ENCODE measurements at regions not wholly inside any gene's neighbourhood (a gene's known extent, or its start where the extent isn't known, plus 50 kb on each side); places are given as distances from the start of the nearest gene placed in this dataset.

DNA sequence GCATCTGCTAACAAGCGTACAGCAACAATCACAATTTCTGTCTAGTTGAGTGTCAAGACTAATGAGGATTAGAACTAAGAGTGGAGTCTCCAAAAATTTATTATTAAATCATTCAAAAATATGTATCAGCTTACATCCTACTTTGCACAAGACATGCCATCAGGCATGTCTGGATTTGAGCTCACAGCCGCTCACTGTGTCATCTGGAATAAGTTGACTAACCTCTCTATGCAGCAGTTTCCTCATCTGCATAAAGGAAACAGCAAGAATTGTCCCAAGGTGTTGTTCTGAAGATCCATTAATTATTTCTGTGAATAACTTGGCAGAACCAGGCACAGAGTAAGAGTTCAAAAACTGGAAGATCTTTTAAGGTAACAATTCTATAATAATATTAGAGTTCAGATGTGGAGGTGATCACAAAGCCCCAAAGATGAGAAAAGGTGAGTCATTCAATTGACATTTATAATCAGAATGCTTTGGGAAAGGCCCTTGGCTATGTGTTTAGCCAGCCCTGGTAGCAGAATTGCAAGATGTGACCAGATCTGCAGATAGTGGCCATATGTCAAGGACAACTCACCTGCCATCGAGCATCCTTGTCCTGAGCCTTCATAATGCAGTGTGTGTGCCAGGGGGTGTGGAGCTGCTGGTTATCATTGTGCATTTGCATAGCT lies 264.0 kb downstream of the FOXA2 start:
- in situ Hi-C loops (cut with HindIII; ENCODE audit: extremely low pct_ligation_motif_present, low pct_unique_long_range_greater_than_20kb) = no loop called here
- no peaks in the 10 kb centered on the region for H4K20me1 ChIP-seq (ENCODE audit: insufficient read depth, low read length)
- no peak for TF ChIP-seq GTF2F1 (IDR thresholded peaks at IDR 0.05; ENCODE audit: low read length)
- TF ChIP-seq U2AF2 (IDR thresholded peaks at IDR 0.05; ENCODE audit: low read depth, low read length) = no peak
- TF ChIP-seq, protein P1, sequence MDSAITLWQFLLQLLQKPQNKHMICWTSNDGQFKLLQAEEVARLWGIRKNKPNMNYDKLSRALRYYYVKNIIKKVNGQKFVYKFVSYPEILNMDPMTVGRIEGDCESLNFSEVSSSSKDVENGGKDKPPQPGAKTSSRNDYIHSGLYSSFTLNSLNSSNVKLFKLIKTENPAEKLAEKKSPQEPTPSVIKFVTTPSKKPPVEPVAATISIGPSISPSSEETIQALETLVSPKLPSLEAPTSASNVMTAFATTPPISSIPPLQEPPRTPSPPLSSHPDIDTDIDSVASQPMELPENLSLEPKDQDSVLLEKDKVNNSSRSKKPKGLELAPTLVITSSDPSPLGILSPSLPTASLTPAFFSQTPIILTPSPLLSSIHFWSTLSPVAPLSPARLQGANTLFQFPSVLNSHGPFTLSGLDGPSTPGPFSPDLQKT (CRISPR knock-in tag; IDR thresholded peaks at IDR 0.05; ENCODE audit: borderline replicate concordance) = no peak
- TF ChIP-seq, protein P2, sequence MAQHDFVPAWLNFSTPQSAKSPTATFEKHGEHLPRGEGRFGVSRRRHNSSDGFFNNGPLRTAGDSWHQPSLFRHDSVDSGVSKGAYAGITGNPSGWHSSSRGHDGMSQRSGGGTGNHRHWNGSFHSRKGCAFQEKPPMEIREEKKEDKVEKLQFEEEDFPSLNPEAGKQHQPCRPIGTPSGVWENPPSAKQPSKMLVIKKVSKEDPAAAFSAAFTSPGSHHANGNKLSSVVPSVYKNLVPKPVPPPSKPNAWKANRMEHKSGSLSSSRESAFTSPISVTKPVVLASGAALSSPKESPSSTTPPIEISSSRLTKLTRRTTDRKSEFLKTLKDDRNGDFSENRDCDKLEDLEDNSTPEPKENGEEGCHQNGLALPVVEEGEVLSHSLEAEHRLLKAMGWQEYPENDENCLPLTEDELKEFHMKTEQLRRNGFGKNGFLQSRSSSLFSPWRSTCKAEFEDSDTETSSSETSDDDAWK (CRISPR knock-in tag; IDR thresholded peaks at IDR 0.05) = no peak
- no peak for TF ChIP-seq ZNF337 (CRISPR knock-in tag; IDR thresholded peaks at IDR 0.05; ENCODE audit: borderline replicate concordance, low read depth)
- H3K9me3 ChIP-seq (ENCODE audit: low read length) = no peaks in the 10 kb centered on the region
- H3K4me2 ChIP-seq (ENCODE audit: low read depth, low read length) = no peak overlapping the region
- CTCF ChIA-PET (ENCODE audit: low intra/inter-chr PET ratio, low total read pairs) = no interaction called here
- intact Hi-C loops (cut with micrococcal nuclease; ENCODE audit: unreplicated experiment) = no loop called here
- 3% methylated on average over 3 of the region's 3 CpGs for WGBS (ENCODE audit: low lambda C conversion rate)
- DNase-seq (ENCODE audit: low spot score) = no peak
- H3K27me3 ChIP-seq (ENCODE audit: control insufficient read depth in 1 of 2, insufficient read depth in 2 of 2, low read length in 2 of 2) = peaks cover 2 to 14% of the 10 kb centered on the region in 2 experiments; a peak in 2 of 5 replicates
- no peak overlapping the region for H3K4me3 ChIP-seq (replicated peaks in 1 of 3; ENCODE audit: insufficient read depth in 1 of 3, low read depth in 2 of 3, low read length in 3 of 3)
- H3K79me2 ChIP-seq (ENCODE audit: insufficient read depth, low read length) = no peaks in the 10 kb centered on the region
- H2AFZ ChIP-seq (ENCODE audit: low read length) = no peak overlapping the region
- no peak for ATAC-seq
- FAIRE-seq = no peak
- H3K4me1 ChIP-seq (ENCODE audit: insufficient read depth, low read length) = no peaks in the 10 kb centered on the region
- H3K9ac ChIP-seq (ENCODE audit: insufficient read depth, low read depth, low read length) = no peak overlapping the region
- no peak overlapping the region for H3K27ac ChIP-seq (ENCODE audit: extremely low read length, insufficient read depth, low read length)
- H3K36me3 ChIP-seq (replicated peaks in 1 of 2; ENCODE audit: control insufficient read depth in 1 of 2, insufficient read depth in 2 of 2, low read length in 2 of 2) = no peaks in the 10 kb centered on the region
- no TSS peak for BruUV-seq (replicated peaks)
- POLR2A ChIA-PET = no interaction called here

DNA sequence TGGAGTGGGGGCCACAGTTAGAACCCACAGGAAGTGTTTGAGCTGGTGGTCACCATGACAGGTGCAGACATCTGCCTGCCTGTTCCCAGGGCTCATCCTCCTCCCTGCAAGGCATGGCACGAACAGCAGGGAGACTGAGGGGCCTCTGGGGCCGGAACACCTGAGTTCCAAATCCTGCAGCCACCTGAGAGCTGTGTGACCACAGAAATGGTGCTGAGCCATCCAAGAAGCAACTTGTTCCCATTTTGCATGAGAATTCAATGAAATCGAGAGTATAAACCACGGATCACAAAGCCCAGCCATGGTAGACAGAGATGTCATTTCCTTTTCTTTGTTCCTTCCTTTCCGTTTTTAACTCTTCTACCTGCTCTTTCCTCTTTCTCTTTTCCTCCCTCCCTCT lies 268.6 kb downstream of the FOXA2 start:
- FAIRE-seq (no peak), ATAC-seq (no peak), DNase-seq (ENCODE audit: low spot score) (no peak)
- Histone ChIP-seq H3K9me3 (ENCODE audit: low read length) (no peaks in the 10 kb centered on the region), H3K4me2 (ENCODE audit: low read depth, low read length) (no peak overlapping the region), H3K36me3 (replicated peaks in 1 of 2; ENCODE audit: control insufficient read depth in 1 of 2, insufficient read depth in 2 of 2, low read length in 2 of 2) (no peaks in the 10 kb centered on the region), H4K20me1 (ENCODE audit: insufficient read depth, low read length) (no peaks in the 10 kb centered on the region), H3K79me2 (ENCODE audit: insufficient read depth, low read length) (no peaks in the 10 kb centered on the region), H2AFZ (ENCODE audit: low read length) (no peak overlapping the region), H3K4me3 (replicated peaks in 1 of 3; ENCODE audit: insufficient read depth in 1 of 3, low read depth in 2 of 3, low read length in 3 of 3) (no peak overlapping the region), H3K9ac (ENCODE audit: insufficient read depth, low read depth, low read length) (no peak overlapping the region), H3K4me1 (ENCODE audit: insufficient read depth, low read length) (no peaks in the 10 kb centered on the region), H3K27ac (ENCODE audit: extremely low read length, insufficient read depth, low read length) (no peak overlapping the region), H3K27me3 (ENCODE audit: control insufficient read depth in 1 of 2, insufficient read depth in 2 of 2, low read length in 2 of 2) (peaks cover 2 to 15% of the 10 kb centered on the region in 2 experiments; a peak in 2 of 5 replicates)
- TF ChIP-seq SUZ12 (IDR thresholded peaks at IDR 0.05; ENCODE audit: low read depth, low read length) = no peak
- TF ChIP-seq CBX5 (CRISPR knock-in tag; IDR thresholded peaks at IDR 0.05; ENCODE audit: borderline replicate concordance) = no peak
- no peak for TF ChIP-seq ZNF441 (CRISPR knock-in tag; IDR thresholded peaks at IDR 0.05; ENCODE audit: borderline replicate concordance)
- no peak for TF ChIP-seq ZNF234 (CRISPR knock-in tag; conservative IDR thresholded peaks at IDR 0.05)
- no peak for TF ChIP-seq ZNF788 (CRISPR knock-in tag; IDR thresholded peaks at IDR 0.05; ENCODE audit: borderline replicate concordance)
- TF ChIP-seq GTF2F1 (IDR thresholded peaks at IDR 0.05; ENCODE audit: low read length) = no peak
- TF ChIP-seq ELF3 (CRISPR knock-in tag; IDR thresholded peaks at IDR 0.05) = no peak
- no peak for TF ChIP-seq ZNF350 (CRISPR knock-in tag; IDR thresholded peaks at IDR 0.05; ENCODE audit: borderline replicate concordance, low read depth)
- no peak for TF ChIP-seq ZNF543 (CRISPR knock-in tag; IDR thresholded peaks at IDR 0.05)
- TF ChIP-seq POGZ (CRISPR knock-in tag; IDR thresholded peaks at IDR 0.05) = no peak
- TF ChIP-seq ZNF780A (CRISPR knock-in tag; IDR thresholded peaks at IDR 0.05) = no peak
- no TSS peak for BruUV-seq (replicated peaks)
- ChIA-PET POLR2A (no interaction called here), CTCF (ENCODE audit: low intra/inter-chr PET ratio, low total read pairs) (no interaction called here)
- in situ Hi-C loops (cut with HindIII; ENCODE audit: extremely low pct_ligation_motif_present, low pct_unique_long_range_greater_than_20kb) (no loop called here), intact Hi-C loops (cut with micrococcal nuclease; ENCODE audit: unreplicated experiment) (loop anchor here (10.0 kb wide), 2 partner anchors 511 to 601 kb away; no protein-coding TSS in a partner anchor)
- WGBS (ENCODE audit: low lambda C conversion rate) = 0% methylated on average over 5 of the region's 5 CpGs

Data from HepG2 (cell line).